CD4-positive, alpha-beta T cell treated with Interferon alpha-2 for 1 hour (primary cell): ENCODE measurements at regions not wholly inside any gene's neighbourhood (a gene's known extent, or its start where the extent isn't known, plus 50 kb on each side); places are given as distances from the start of the nearest gene placed in this dataset.

ENCODE experiments used
- DNase-seq, 2 donors: peaks; one replicate each; pipeline ENCODE4 v3.0.0-alpha.2; 2020 to 2022

DNA sequence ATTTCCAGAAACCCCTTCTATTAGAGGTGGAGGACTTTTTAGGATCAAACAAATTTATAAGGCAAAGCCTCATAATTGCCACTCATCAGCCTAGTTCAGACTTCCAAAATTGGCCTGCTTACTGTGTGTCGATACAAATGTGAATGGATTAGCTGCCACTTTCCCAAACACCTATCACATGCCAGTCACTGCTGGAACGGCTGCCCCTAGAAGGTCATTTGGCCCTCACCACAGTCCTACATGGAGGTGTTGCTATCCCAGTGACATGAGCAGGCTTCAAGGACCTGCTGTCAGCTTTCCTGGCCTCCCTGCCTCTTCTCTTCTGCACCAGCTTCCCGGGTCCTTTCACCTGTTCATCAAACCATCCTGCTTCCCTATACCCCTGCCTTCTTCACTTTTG lies 279.2 kb upstream of the SKOR2 start:
- no peak for DNase-seq

DNA sequence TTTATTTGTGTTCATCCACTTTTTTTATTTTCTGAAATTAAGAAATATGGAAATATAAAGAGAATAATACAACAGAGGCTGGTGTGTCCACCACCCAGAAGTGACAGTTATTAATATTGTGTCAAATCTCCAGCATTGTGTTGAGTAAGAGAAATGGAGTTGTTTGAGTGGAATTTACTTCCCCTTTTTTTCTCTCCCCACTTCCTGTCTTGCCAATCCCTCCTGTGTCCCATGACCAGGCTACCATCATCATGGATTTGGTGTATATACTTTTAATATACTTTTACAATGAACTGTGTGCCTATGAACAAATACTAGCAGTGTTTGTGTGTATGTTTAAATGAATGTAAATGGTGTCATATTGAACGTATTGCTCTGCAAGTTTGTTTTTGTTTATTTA lies 276.9 kb upstream of the SKOR2 start:
- DNase-seq = no peak

DNA sequence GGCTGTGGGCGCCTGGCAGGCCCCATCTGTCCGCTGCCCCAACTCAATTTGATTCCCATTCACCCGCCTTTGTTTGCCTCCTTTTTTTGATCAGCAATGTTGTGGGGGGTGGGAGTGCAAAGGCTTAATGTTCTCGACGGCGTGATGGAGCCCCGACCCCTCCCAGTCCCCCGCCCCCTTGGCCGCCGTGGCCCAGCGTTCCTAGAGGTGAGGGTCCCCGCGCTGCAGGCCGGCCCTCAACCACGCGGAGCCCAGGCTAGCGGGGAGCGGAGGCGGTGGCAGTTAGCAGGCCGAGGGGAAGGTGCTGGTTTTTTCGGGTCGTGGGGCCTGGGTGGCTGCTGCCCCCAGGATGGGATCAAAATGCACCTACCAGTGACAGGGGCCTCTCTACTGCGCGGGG lies 274.7 kb upstream of the SKOR2 start:
- no peak for DNase-seq

DNA sequence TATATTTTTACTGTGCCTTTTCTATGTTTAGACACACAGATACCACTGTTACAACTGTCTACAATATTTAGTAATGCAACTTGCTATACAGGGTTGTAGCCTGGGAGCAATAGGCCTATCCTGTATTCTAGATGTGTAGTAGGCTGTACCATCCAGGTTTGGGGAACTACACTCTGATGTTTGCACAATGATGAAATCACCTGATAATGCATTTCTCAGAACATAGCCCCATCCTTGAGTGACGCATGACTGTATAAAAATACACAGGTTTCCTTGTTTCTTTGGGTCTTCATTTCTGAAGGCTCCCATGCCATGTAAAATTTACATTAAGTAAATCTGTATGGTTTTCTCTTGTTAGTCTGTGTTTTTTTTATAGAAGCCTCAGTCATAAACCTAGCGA lies 270.9 kb upstream of the SKOR2 start:
- no peak for DNase-seq

DNA sequence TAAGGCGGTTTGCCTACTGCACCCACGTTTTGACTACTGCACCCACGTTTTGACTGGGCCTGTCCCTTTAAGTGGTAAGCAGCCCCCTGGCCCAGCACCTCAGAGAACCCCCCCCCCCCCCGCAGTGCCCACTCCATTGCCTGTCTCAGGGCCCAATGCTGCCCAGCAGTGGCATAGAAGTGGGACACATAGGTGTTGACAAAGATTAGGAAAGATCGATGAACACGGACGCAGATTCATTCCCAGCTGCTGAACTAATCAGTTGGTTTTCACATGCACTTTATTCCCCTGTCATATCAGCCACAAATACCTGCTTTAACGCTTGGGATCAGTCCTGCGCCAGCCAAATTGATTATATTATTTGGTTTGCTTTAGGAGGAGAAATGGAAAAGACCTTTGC lies 268.8 kb upstream of the SKOR2 start:
- no peak for DNase-seq

DNA sequence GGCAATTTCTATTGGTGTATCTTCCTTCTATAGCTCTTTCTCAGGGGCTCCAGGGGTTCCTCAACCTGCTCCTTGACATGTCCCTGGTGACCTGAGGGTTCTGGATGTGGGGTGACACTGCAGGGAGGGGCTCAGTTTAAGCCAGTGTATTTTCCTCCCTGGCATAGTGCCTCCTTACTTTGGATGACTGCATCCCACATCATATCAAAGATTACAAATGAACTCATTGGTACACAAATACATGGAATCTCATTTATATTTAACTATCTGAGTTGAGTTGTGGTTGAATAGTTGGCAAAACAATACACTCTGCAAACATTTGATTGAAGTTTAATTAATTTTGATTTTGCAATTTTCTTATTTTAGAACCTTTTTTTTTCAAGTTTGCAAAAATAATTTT lies 268.2 kb upstream of the SKOR2 start:
- DNase-seq = no peak

DNA sequence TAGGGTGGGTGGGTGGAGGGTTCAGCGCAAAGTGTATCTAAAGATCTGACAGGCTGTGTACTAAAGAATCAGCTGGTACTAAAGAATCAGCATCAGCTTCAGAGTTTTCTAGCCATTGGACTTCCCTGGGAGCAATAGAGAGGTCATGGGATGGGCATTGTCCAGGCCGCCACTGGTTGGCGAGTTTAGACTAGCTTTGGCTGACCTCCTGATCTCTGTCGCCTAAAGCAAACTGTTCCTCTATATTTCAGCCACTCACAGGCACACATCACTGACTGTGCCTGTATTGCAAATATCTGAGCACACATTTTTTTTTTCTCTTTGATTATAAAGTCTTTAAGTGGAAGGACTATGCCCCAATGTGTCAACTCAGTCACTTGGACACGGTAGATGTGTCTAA lies 267.8 kb upstream of the SKOR2 start:
- DNase-seq = no peak

DNA sequence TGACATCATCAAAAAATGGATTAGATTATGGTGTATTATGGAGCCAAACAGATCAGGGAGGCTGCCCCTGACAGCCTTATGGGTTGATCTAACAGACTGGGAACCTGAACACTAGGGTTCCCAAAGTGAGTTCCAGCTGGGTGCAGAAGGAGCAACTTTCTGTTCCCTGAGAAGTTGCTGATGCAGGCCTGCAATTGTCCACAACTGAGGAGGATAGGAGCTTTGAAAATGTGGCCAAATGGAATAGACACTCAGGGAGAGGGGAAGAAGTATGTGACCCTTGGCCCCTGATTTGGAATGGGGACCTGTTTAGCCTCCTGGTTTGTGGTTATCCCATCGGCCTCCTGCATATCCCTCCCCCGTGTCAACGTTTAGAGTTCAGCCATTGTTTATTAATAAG lies 262.2 kb upstream of the SKOR2 start:
- no peak for DNase-seq

DNA sequence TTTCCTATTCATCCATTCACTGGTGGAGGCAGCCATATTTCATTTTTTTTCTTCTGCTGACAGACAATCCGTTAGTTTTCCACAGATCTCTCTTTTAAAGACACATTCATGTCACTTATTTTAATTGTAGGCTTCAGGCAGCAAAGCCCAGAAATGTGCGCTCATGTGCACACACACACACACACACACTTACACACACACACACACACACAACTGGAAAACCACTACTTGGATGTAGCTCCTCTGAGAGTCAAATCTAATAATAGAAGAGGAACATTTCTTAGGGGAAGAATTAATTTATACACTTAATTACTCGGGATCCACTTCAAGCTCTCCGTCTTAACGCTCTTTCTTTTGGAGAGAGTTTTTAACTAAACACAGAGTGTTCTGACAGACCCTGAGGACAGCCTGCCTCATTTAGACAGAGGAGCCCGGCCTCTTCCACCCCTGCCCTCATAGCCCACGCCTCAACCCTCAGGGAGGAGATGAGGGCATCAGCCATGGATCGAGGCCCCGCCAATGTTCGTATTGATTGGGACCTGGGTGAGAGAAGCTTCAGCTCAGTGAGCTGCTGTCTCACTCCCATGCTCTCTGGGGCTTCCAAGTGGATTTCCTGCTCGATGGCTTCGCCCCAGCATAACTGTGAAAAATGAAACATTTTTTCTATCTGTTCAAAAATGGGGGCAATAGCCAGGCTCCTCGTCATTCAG lies 261.4 kb upstream of the SKOR2 start:
- DNase-seq = no peak

DNA sequence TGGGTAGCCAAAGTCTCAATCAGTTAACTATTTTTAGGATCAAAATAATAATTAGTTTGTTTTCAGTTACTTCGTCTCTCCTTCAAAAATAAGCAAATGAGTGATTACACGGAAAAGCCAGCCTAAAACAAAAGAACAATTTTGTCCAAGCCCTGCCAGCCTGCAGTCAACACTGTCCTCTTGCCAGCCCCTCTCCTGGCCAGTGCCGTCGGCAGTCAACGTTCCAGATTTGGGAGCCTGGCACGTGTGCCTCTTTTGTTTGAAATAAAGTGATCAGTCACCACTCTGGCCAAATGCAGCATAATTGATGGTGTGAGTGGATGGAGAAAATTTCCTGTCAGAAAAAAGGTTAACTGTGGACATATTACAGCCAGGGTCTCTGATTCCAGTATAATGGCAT lies 260.6 kb upstream of the SKOR2 start:
- no peak for DNase-seq

DNA sequence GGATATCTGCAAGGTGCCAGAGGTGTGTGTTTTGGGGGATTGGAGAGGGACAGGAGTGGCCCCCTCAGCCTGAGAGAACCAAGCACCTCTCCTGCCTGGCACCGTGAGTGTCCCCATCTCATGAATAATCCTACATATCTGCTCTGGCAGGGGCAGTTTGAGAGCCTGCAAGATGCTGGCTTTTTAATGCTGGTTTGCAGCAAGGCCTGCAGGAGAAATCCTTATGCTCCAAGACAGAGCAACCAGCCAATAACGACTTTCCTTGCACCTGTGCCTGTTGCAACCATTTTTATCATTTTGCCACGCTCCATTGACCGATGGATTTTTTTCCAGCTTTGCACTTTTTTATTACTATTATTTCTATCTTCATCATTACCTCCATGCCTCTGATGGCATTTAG lies 259.4 kb upstream of the SKOR2 start:
- DNase-seq = no peak

DNA sequence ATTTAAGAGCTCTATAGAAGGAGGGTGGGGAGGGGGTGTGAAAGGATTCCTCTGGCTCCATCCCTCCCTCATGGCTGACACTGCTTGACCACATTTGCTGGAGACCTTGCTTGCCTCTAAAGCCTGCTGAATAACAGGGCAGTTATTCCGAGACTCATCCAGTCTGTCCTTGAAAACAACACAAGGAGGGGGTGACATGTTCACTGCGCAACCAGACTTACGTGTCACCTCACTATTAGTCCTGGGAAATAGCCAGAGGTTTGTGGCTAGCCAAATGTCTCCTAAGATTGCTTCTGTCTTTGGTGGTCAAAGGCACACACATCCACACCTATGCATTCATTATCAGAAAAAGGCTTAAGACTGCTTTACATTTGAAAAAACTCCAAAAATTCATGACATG lies 256.2 kb upstream of the SKOR2 start:
- DNase-seq = no peak

DNA sequence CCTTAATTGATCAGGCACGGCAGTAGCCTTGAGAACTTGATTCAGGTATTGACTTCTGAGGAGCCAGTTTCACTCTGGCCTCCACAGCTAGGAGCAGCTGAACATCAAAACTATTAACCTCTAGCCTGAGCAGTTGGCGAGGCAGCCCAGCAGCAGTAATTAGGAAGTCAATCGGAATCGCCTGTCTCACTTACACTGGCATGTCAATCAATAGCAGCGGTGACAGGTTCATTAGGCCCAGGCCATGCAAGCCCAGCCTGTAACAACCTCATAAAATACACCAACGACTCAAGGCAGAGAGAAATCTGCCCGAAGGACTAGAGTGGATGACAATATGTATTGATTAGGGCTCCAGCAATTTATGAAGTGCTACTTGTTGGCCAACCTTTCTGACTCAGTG lies 255.4 kb upstream of the SKOR2 start:
- no peak for DNase-seq

DNA sequence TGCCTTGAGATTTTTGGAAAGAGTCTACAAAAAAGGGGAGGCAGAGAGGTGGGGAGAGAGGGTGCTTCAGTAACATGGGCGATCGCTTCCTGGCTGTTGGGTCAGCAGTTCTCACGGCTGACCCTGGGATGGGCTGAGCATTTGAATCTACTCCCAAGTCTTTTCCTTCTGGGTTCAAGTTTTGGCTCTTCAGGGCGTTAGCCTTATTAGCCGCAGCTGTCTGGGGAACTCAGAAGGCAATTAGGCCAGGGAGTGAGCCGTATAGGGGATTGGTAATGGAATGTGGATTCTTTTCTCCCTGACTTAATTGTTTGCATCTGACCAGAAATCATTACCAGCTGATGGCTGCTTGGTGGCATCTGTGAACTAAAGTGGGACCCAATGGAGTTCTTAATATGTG lies 250.5 kb upstream of the SKOR2 start:
- no peak for DNase-seq

DNA sequence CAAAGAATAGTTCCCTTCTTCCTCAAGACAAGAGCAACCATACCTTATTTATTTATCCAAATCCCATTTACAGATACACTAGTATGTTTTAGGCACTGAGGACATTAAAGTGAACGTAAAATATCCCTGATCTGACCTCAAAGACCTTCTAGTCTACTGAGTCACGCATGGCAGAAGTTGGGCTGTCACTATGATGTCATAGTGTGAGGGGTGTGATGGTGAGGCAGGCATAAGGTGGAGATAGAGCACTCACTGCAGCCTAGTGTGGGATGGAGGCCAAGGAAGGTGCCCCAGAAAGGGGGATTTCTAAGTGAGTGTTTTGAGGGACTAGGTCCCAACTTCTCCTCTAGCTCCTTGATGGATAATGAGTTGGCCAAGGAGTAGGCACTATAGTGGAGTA lies 249.5 kb upstream of the SKOR2 start:
- no peak for DNase-seq

DNA sequence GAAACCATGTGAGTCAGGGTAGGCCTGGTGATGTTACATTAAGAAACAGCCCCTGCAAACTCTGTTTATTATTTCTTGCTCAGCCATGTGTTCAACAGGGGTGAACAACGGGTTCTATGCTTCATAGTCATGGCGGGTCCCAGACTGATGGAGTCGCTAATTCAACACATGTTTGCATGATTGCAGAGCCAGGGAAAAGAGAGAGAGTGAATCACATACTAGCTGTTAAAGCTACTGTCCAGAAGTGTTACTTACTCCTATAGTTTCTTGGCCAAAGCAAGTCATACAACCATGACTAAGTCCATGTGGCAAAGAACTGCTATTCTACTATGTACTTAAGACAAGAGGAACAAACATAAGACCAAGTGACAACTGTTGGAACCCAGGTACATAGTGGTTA lies 241.2 kb upstream of the SKOR2 start:
- DNase-seq = no peak

DNA sequence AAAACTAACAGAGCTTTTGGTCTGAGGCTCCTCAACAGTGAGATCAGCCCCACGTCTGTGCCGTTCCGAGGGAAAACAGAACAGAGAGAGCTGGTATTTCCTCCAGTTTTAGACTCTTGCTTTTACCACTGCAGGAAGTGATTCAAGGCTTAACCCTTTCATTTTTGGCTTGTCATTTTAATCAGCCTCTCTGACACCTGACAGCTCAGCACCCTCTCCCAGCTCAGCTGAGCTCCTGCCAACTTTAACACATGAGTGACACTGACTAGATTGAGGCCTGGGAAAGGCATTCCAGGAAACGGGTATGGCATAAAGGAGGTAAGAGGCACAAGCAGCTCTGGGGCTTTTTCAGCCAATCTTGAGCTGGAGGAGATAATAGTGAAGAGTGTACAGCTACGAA lies 239.4 kb upstream of the SKOR2 start:
- DNase-seq = no peak

DNA sequence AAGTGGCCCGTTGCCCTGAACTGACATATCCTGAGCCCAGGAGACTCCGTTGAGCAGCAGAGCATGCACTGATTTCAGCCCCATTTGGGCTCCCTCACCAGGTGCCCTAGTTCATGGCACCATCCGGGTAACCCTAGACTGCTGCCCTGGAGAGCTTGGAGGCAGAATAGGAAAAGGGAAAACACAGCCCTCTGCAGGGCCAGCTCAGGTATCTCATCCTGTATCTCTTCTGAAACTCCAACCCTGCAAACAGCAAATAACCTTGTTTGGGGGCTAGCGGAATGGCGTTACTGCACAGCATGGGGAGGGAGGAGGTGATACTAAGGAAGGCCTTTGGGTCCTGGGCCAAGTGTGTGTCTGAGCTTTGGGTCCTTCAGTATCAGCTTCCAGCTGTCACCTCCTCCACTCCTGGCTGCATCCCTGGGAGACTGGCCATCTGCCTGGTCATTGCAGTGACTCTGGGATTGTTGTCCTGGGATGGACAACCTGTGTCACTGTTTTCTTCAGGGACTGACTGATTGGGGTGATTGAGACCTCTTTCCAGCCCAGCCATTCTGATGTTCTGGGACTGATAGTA lies 233.8 kb upstream of the SKOR2 start:
- DNase-seq = no peak

DNA sequence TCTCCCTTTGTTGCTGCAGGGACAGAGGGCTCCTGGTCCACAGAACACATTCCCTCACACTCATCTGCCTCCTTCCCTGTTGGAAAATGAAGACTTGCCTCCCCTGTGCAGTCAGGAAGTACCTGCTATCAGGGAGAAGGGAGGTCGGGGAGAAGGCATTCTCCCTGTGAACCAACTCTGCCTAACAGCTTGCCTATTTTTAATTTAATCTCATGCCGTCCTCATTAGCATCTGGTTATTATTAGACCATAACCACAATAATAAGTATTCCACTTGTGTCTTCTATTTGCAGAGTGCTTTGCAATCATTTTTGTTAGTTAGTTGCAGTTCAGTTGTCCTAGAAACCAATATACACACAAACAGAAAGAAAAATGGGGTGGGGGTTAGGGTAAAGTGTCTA lies 232.6 kb upstream of the SKOR2 start:
- DNase-seq = no peak

DNA sequence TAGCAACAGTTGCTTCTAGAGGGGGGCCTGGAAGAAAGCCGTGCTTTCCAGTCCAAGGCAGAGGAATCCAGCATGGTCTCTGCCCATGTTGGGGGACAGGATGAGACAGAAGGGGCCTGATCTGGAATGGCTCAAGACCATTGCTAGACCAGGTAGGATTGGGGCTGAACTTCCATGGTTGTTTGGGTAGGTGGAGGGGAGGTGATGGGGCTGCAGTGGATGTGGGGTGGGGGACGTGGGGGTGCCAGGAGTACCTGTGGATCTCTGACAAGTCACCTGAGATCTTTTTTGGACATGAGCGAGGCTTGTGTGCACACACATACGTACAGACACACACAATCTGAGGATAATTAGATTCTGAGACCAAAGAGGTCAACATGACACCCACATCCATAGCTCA lies 228.7 kb upstream of the SKOR2 start:
- DNase-seq = no peak

DNA sequence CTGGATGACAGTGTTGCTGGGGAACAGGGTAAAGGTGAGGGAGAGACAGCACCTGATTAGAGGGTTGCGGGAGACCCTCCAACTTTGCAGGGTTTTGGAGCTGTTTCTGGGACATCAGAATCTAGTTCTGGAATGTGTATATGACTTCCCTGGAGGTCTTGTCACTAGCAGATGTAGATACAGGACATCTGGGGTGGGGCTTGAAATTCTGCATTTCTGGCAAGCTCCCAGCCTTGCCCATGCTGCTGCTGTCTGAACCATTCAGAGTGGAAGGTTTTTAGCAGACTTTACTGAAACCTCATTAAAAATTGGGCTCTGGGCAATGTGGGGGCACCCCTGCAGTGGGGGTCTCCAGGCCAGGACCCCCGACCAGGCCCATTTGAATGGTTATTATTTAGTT lies 220.3 kb upstream of the SKOR2 start:
- DNase-seq = no peak

DNA sequence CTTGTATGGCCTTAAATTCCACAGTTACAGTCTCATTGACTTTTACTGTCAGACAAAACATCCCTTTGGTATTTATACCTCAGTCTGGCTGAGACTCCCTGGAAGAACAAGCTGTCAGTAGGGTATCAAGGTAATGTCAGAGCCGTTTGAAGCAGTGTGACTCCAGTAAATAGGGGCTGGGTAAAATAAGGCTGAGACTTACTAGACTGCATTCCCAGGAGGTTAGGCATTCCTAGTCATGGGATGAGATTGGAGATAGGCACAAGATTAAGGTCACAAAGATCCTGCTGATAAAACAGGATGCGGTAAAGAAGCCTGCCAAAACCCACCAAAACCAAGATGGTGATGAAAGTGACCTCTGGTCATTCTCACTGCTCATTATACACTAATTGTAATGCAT lies 219.5 kb upstream of the SKOR2 start:
- DNase-seq = no peak

DNA sequence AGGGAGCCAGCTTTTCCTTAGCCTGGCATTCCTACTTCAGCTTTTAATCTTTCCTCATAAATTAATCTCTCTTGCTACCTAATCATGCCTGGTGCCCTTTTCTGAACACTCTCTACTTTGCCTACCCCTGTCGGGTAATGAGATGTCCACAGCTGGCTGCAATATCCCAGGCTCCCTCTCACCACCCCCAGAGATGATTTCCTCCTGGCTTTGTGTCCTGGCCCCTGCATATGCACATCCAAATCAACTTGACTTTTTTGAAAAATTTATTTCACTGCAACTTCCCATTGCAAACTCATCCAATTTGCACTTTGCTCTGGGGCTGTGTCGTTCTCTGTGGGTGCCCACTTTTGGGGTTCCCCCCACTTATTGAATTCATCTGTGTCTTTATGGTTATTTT lies 218.1 kb upstream of the SKOR2 start:
- DNase-seq = no peak

DNA sequence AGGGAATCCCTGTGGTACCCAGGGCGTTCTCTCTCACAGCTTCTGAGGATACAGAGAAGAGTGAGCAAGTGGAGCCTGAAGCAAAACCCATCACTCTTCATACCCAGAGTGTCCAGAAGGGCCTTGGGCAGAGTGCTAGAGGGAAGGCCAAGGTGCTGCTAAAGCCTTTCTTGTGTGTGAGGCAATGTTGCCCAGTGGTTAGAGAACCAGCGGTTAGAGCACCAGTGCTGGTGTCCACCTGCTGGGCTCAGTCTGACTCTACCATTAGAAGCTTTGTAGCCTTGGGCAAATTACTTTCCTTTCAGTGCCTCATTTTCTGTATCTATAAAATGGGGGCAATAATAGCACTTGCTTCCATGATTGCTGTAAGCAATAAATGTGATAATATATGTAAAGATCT lies 210.5 kb upstream of the SKOR2 start:
- no peak for DNase-seq

DNA sequence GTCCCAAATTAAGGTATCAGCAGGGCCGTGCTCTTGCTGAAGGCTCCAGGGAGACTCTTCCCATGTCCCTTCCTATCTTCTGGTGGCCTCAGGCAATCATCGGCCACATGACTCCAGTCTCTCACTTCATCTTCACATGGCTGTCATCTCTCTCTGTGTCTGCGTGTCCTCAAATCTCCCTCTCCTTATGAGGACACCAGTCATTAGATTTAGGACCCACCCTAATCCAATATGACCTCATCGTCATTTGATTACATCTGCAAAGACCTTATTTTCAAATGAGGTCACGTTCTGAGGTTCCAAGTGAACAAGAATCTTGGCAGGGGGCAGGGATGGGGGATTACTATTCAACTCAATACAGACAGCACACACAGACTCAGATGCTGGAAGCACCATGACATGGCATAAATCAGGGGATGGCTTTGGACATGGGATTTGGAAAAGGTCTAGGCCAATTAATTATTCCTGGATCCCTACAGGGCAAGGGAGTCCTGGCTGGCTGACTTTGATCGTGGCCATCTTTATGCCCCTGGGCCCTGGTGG lies 210.0 kb upstream of the SKOR2 start:
- DNase-seq = no peak
